K562 (cell line): ENCODE measurements at regions not wholly inside any gene's neighbourhood (a gene's known extent, or its start where the extent isn't known, plus 50 kb on each side); places are given as distances from the start of the nearest gene placed in this dataset.

Experiments used
- E2F4 ChIP-seq: sonication (generic); formaldehyde crosslinking; IDR thresholded peaks from 2 replicates; pipeline ENCODE4 v1.8.0; 2022; ENCODE audit warnings: mild to moderate bottlenecking, low read depth, missing genetic modification reagents
- ERF ChIP-seq: fragments of 450-650 bp; formaldehyde crosslinking; IDR thresholded peaks from 2 replicates; pipeline ENCODE4 v1.4.0; 2020; ENCODE audit warnings: mild to moderate bottlenecking, mixed read lengths
- ZBTB40 ChIP-seq, 2 experiments: fragments of 450-650 bp in 1 of 2; sonication (generic) in 1 of 2; formaldehyde crosslinking in 1 of 2; IDR thresholded peaks; 2 replicates each; pipeline versions ENCODE4 v1.7.1 to v1.9.0; 2016 to 2022; ENCODE audit warnings: inconsistent platforms in 1 of 2, mild to moderate bottlenecking in 1 of 2, missing genetic modification reagents in 1 of 2

DNA sequence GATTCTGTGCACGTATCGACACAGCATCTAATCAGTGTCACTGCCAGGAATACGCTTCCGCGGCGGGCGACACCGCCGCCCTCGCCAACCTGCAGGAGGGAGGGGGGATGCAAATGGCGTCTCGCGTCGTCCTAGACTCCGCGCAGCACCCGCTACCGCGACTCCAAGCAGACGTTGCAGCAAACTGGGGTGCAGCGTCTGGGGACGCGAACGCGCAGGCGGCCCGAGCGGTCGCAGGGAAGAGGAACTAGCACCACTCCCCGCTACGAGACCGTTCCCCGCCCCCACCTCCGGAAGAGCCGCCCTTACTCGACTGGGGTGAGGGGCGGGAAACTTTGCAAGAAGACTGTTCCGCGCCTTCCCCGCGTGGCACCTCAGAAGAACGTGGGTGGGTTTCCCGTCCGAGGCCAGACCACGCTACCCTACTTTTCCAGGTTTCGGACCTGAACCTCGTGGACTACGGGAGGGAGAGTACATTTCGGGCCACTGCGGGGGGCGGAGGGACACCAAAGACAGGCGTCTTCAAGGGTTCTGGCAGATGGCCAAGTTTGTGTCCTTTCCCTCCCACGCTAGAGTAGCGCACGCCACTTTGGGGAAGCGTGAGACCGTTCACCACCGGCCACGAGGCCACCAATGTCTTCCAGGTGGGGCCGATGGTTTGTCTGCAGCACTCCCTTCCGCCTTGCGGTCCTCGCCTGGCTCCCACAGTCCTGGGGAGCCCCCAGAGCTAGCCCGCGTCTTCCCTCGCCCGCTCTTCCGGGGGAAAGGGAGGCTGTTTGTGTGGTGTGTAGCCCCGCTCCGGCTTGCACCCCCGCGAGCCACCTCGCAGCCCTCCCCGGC lies 78.0 kb upstream of the BCOR start (continued):
- TF ChIP-seq ZBTB40 (IDR thresholded peaks at IDR 0.05) (no peak), ZBTB40 (CRISPR knock-in tag; IDR thresholded peaks at IDR 0.05) (no peak), E2F4 (CRISPR knock-in tag) (no peak), ERF (CRISPR knock-in tag) (0 out of 2 replicates have a peak, but pooled peaks have one; percentile 52)
